ENCODE measurements at regions not wholly inside any gene's neighbourhood (a gene's known extent, or its start where the extent isn't known, plus 50 kb on each side); places are given as distances from the start of the nearest gene placed in this dataset.

DNA sequence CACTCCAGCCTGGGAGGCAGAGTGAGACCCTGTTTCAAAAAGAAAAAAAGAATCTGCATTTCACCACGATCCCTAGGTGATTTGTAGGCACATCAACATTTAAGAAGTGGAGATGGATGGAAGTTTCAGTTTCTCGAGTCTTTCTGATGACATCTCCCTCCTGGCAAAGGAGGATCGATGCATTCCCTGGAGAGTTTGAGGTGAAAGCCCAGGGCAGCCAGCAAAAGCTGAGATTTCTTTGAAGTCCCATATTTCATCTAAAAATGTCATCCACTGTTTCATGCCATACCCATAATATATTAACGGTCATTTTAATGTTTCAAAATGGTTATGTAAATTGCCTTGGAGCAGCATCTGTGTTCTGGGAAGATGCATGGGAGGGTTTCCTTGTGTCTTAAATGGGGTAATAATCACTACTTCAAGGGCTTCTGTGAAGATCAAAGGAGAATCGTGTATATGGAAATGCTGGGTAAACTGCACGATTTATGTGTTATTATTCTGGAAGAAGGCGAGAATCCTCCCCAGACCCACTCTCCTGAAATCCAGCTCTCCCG, 63.4 kb downstream of the KATNIP start:
- no peaks in the 10 kb centered on the region for H3K9me3 ChIP-seq (ENCODE audit: low read depth)
- peaks cover 14% of the 10 kb centered on the region for H3K4me1 ChIP-seq (ENCODE audit: insufficient read depth)
- no peaks in the 10 kb centered on the region for H3K36me3 ChIP-seq (replicated peaks; ENCODE audit: insufficient read depth, low read depth)
- H3K4me3 ChIP-seq, result no peak overlapping the region
- no peak for DNase-seq (ENCODE audit: low spot score)
- H3K27ac ChIP-seq, result no peak overlapping the region
- 75% methylated on average over 8 of the region's 8 CpGs for WGBS (ENCODE audit: low lambda C conversion rate, missing lambda C conversion rate)
- H3K79me2 ChIP-seq, result no peaks in the 10 kb centered on the region
- H3K4me2 ChIP-seq, result no peak overlapping the region
- H4K20me1 ChIP-seq (ENCODE audit: insufficient read depth, poor library complexity, severe bottlenecking), result no peaks in the 10 kb centered on the region
- H2AFZ ChIP-seq, result no peak overlapping the region
- TF ChIP-seq EZH2phosphoT487 (IDR thresholded peaks at IDR 0.05; ENCODE audit: low read depth, severe bottlenecking, unreplicated experiment) (no peak), EZH2 (IDR thresholded peaks at IDR 0.05; ENCODE audit: borderline replicate concordance) (no peak)
- TF ChIP-seq, protein P1, sequence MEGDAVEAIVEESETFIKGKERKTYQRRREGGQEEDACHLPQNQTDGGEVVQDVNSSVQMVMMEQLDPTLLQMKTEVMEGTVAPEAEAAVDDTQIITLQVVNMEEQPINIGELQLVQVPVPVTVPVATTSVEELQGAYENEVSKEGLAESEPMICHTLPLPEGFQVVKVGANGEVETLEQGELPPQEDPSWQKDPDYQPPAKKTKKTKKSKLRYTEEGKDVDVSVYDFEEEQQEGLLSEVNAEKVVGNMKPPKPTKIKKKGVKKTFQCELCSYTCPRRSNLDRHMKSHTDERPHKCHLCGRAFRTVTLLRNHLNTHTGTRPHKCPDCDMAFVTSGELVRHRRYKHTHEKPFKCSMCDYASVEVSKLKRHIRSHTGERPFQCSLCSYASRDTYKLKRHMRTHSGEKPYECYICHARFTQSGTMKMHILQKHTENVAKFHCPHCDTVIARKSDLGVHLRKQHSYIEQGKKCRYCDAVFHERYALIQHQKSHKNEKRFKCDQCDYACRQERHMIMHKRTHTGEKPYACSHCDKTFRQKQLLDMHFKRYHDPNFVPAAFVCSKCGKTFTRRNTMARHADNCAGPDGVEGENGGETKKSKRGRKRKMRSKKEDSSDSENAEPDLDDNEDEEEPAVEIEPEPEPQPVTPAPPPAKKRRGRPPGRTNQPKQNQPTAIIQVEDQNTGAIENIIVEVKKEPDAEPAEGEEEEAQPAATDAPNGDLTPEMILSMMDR (IDR thresholded peaks at IDR 0.05; ENCODE audit: poor library complexity), result no peak
- no peaks in the 10 kb centered on the region for H3K9me2 ChIP-seq (replicated peaks; ENCODE audit: insufficient read depth)
- H3K27me3 ChIP-seq, result no peaks in the 10 kb centered on the region

DNA sequence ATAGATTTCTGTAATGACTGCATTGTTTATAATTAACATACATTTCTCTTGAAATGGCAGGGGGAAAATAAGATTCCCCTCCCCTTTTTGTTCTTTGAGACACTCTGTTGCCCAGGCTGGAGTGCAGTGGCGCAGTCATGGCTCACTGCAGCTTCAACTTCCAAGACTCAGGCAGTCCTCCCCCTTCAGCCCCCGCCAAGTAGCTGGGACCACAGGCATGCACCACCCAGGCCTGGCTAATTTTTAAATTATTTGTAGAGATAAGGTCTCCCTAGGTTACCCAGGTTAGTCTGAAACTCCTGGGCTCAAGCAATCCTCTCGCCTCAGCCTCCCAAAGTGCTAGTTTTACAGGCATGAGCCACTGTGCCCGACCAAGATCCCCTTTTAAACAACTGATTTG, 67.7 kb downstream of the KATNIP start:
- no peak for DNase-seq (ENCODE audit: low spot score)
- Histone ChIP-seq H3K79me2 (no peaks in the 10 kb centered on the region), H4K20me1 (ENCODE audit: insufficient read depth, poor library complexity, severe bottlenecking) (no peaks in the 10 kb centered on the region), H3K4me3 (no peak overlapping the region), H3K27ac (no peak overlapping the region), H3K9me3 (ENCODE audit: low read depth) (no peaks in the 10 kb centered on the region), H3K4me2 (no peak overlapping the region), H3K27me3 (no peaks in the 10 kb centered on the region), H2AFZ (no peak overlapping the region), H3K36me3 (replicated peaks; ENCODE audit: insufficient read depth, low read depth) (no peaks in the 10 kb centered on the region), H3K4me1 (ENCODE audit: insufficient read depth) (peaks cover 24% of the 10 kb centered on the region), H3K9me2 (replicated peaks; ENCODE audit: insufficient read depth) (no peaks in the 10 kb centered on the region)
- 79% methylated on average over 4 of the region's 4 CpGs for WGBS (ENCODE audit: low lambda C conversion rate, missing lambda C conversion rate)
- TF ChIP-seq, protein P1 (IDR thresholded peaks at IDR 0.05; ENCODE audit: poor library complexity), result no peak
- TF ChIP-seq EZH2phosphoT487 (IDR thresholded peaks at IDR 0.05; ENCODE audit: low read depth, severe bottlenecking, unreplicated experiment), result no peak
- TF ChIP-seq EZH2 (IDR thresholded peaks at IDR 0.05; ENCODE audit: borderline replicate concordance), result no peak

DNA sequence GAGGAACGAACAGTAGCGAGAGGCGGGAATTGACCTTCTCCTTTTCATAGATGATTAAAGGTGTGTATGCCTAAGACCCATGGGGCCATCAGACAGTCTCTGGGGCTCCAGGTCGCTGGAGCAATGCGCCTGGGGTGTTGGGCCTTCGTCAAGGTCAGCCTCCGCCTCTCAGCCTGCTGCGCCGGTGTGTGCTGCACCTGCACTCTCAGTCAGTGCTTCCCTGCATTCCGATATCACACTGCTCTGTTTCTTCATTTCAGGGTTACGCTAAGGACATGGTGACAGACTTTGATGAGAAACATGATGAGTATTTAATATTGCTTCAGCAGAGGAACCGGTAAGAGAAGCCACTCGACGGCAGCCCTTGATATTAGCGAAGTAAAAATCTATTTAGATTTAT, 68.2 kb downstream of the KATNIP start:
- peaks cover 24% of the 10 kb centered on the region for H3K4me1 ChIP-seq (ENCODE audit: insufficient read depth)
- no peaks in the 10 kb centered on the region for H3K9me3 ChIP-seq (ENCODE audit: low read depth)
- DNase-seq (ENCODE audit: low spot score), result no peak
- no peak overlapping the region for H3K27ac ChIP-seq
- WGBS (ENCODE audit: low lambda C conversion rate, missing lambda C conversion rate), result 73% methylated on average over 15 of the region's 15 CpGs
- H3K4me3 ChIP-seq, result no peak overlapping the region
- H3K36me3 ChIP-seq (replicated peaks; ENCODE audit: insufficient read depth, low read depth), result no peaks in the 10 kb centered on the region
- no peaks in the 10 kb centered on the region for H3K79me2 ChIP-seq
- no peak for TF ChIP-seq EZH2phosphoT487 (IDR thresholded peaks at IDR 0.05; ENCODE audit: low read depth, severe bottlenecking, unreplicated experiment)
- no peak for TF ChIP-seq EZH2 (IDR thresholded peaks at IDR 0.05; ENCODE audit: borderline replicate concordance)
- TF ChIP-seq, protein P1 (IDR thresholded peaks at IDR 0.05; ENCODE audit: poor library complexity), result no peak
- H2AFZ ChIP-seq, result no peak overlapping the region
- peak overlapping the region; percentile 49 for H3K4me2 ChIP-seq
- H4K20me1 ChIP-seq (ENCODE audit: insufficient read depth, poor library complexity, severe bottlenecking), result no peaks in the 10 kb centered on the region
- H3K9me2 ChIP-seq (replicated peaks; ENCODE audit: insufficient read depth), result no peaks in the 10 kb centered on the region
- no peaks in the 10 kb centered on the region for H3K27me3 ChIP-seq
